LHCN-M2 (cell line): ENCODE measurements at regions not wholly inside any gene's neighbourhood (a gene's known extent, or its start where the extent isn't known, plus 50 kb on each side); places are given as distances from the start of the nearest gene placed in this dataset.
"Not testable (repeated sequence)": the region's sequence is repeated elsewhere in the genome, so short reads cannot be mapped to it uniquely, and the experiment has no call there.

Experiments used
- DNase-seq: peaks from one replicate; pipeline ENCODE4 v3.0.0-alpha.2; 2012; ENCODE audit warnings: low read depth

GRCh38 chr6:78231002-78231401 is 578.2 kb downstream of the MEI4 start:
- DNase-seq: no peak

- peak; percentile 71 for DNase-seq
Observed at GRCh38 chr6:78243519-78243918, 590.7 kb downstream of the MEI4 start.

GRCh38 chr6:78251931-78252330 is 599.1 kb downstream of the MEI4 start:
- DNase-seq: peak; percentile 44

- no peak for DNase-seq
Observed at GRCh38 chr6:78253618-78254017, 600.8 kb downstream of the MEI4 start.

- no peak for DNase-seq
Observed at GRCh38 chr6:78259935-78260334, 607.1 kb downstream of the MEI4 start.

GRCh38 chr6:78260427-78260826 is 606.9 kb upstream of the IRAK1BP1 start:
- DNase-seq: not testable (repeated sequence)

- DNase-seq: peak; percentile 31
Observed at GRCh38 chr6:78268591-78269452, 598.5 kb upstream of the IRAK1BP1 start.

- DNase-seq: peak; percentile 30
Observed at GRCh38 chr6:78300885-78301284, 566.5 kb upstream of the IRAK1BP1 start.

GRCh38 chr6:78302411-78302810 is 564.9 kb upstream of the IRAK1BP1 start:
- DNase-seq: no peak

GRCh38 chr6:78308025-78308424 is 559.3 kb upstream of the IRAK1BP1 start:
- peak; percentile 5 for DNase-seq

- DNase-seq: no peak
Observed at GRCh38 chr6:78322068-78322845, 545.1 kb upstream of the IRAK1BP1 start.

GRCh38 chr6:78324213-78324612 is 543.1 kb upstream of the IRAK1BP1 start:
- peak; percentile 54 for DNase-seq

GRCh38 chr6:78340755-78341154 is 526.6 kb upstream of the IRAK1BP1 start:
- no peak for DNase-seq

- no peak for DNase-seq
Observed at GRCh38 chr6:78345882-78346281, 521.5 kb upstream of the IRAK1BP1 start.

- DNase-seq: no peak
Observed at GRCh38 chr6:78347191-78347916, 520.0 kb upstream of the IRAK1BP1 start.

- no peak for DNase-seq
Observed at GRCh38 chr6:78353040-78353439, 514.3 kb upstream of the IRAK1BP1 start.

- no peak for DNase-seq
Observed at GRCh38 chr6:78363688-78364087, 503.7 kb upstream of the IRAK1BP1 start.

GRCh38 chr6:78365473-78365872 is 501.9 kb upstream of the IRAK1BP1 start:
- no peak for DNase-seq

- no peak for DNase-seq
Observed at GRCh38 chr6:78377056-78377455, 490.3 kb upstream of the IRAK1BP1 start.

GRCh38 chr6:78379982-78380381 is 487.4 kb upstream of the IRAK1BP1 start:
- no peak for DNase-seq

- DNase-seq: no peak
Observed at GRCh38 chr6:78380541-78380940, 486.8 kb upstream of the IRAK1BP1 start.

GRCh38 chr6:78383968-78384367 is 483.4 kb upstream of the IRAK1BP1 start:
- no peak for DNase-seq
